GOT3 (cell line): ENCODE measurements at regions not wholly inside any gene's neighbourhood (a gene's known extent, or its start where the extent isn't known, plus 50 kb on each side); places are given as distances from the start of the nearest gene placed in this dataset.

Experiments
- DNase-seq: peaks from one replicate; lab custom pipeline; 2025; ENCODE audit warnings: mixed read lengths; lab: John Stamatoyannopoulos, UW

DNA sequence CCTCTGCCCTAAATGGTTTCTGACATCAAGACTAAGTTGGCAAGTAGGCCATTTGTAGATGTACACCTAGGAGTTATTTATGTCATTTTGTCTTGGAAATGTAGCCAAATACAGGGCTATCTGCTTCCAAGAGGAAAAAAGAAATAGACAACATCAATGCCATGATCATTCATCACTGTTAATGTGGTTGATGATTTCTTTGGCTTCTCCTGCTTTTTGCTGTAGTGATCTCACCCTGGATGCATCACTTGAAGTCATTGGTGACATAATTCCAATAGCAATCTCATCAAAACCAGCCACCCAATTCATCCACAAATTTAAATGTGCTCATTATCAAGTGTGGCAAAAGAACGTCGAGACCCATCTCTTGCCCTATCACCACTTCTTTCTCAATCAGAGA lies 222.6 kb upstream of the PPARGC1A start:
- no peak for DNase-seq

DNA sequence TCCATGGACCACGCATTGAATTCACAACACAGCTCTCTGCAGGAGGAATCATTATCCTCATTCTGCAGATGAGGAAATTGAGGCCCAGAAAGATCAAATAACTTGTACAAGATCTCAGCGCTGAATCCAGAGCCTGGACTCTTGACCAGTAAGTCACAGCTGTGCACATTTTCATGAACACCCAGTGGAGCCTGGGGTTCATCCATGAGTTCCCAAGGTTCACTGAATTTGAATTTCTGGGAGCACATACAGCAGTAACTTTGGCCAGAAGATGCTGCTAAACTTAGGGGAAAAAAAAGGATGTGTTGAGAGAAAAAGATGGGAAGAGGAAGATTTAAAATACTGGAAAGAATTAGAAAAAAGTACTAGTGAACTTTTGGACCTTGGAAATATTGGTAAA lies 218.7 kb upstream of the PPARGC1A start:
- DNase-seq, result no peak

DNA sequence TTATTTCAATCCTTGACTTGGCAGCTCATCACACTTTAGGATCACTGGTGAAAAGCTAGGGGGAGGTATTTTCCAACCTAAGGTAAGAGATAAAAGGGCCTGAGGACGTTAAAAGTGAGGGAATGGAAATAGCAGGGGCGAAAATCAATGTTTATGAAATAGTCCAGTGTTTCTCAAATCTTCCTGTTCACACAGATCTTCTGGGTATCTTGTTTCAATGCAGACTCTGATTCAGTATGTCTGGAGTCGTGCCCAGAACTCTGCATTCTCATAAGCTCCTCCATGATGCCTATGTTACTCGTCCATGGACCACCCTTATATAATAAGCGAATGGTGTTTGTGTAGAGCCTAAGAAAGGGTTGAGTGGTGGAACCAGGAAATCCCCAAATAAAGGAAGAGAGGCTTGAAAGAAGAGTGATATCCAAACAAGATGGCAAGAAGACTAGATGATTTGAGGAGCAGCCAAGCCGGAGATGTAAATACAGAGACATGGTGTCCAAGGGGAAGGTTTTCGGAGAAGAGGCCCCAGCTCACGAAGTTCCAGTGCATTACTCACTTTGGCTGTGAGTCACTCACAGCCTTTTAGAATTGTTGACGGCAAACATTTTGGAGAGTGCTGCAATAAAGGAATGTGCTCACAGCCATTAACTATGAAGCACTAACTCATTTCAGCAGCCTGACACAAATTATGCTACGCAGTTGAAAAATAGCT lies 215.6 kb upstream of the PPARGC1A start:
- DNase-seq, result peak; percentile 14

DNA sequence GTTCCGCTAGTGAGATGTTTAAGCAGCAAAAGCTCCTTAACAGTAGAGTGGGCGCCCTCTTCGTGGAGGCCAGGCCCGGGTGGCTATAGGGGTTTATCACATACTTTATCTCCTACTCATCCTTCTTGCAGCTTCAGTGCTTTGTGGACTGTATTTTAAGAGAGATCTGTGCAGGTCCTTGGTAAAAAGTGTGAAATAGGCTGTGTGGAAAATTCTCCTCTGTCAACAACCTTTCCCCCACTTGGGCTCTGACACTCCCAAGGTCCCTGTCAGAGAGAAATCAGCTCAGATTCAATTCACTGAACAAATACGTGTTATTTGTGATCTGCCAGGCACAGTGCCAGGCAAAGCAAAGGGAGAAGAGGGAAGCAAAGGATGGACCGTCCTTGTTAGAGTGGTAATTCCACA lies 214.3 kb upstream of the PPARGC1A start:
- DNase-seq, result no peak

DNA sequence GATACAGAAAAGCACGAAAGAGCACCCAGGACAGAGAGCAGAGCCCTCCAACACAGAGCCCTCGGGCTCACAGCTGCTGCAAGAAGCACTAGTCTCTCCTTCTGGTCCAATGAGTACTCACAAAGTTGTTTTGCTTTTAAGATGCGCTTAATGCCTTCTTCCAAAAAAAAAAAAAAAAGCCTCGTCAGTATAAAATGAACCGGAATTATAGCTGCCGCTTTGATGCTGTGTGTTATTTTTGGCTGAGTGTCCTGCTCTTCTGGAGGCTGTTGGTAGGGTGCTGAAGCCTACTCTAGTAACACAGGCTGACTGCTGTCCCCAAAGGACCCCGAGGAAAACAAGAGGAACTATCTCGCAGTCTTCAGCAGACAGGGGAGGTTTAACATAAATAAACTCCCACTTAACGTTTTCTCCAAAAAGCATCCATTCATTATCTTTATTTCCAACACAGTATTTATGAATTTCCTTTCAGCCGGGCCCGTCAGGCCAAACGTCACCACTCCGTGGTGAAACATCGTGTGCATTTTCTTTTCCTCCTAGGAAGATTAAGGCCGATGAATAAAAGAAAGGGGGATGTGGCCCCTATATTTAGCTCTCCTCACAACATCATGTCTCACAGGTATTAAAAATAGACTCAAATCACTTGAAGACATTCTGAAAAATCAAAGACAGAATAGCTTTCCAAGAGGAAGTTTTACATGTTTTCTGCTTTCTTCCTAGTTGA lies 213.7 kb upstream of the PPARGC1A start:
- DNase-seq, result no peak

DNA sequence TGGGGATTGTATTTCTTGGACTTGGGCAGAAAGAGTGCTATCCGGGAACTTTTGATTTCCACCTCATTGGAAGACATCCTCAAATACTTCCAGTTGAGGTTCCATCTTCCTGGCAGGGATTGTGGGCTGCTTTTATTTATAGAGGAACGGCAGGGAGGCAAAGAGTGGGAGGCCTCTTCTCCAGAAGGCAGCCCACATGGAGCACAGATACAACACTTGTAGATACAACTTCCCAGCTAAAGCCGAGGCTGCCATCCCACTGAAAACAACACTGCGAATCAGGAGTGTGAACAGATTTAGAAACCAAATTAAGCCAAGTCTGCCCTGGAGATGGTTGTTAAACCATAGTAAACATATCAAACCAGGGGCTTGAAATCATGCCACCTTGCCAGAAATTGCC lies 212.8 kb upstream of the PPARGC1A start:
- DNase-seq, result no peak

DNA sequence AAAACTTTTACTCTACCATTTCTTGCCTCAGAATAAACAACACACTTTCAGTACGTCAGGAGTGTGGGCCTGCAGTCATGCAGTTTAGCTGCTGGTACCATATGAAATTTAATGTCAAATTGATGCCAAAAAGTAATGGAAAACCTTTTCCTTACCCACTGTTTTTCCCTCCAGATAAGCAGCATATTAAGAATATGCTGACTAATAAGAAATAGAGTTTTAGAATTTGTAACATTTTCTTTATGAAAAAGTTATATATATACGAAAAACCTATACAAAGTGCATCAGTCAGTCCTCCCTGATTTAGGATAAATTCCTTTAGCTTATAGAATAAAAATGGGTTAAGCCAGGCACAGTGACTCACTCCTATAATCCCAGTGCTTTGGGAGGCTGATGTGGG lies 206.8 kb upstream of the PPARGC1A start:
- DNase-seq, result no peak

DNA sequence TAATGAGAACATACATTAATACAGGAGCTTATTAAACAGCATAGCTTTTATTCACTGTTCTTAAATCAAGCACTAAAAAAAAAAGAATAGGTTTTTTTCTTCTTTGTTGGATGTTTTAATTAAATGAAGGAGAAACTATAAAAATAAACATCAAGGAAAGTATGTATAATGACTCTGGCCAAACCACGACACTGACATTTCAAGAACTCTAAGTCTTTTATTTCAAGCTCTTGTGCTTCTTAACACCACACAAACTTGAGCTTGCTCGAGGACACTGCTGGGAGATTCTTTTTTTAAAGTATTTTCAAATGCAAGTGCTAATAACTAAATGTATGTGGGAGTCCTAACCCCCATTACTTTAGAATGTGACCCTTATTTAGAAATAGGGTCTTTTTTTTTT lies 204.9 kb upstream of the PPARGC1A start:
- DNase-seq, result no peak

DNA sequence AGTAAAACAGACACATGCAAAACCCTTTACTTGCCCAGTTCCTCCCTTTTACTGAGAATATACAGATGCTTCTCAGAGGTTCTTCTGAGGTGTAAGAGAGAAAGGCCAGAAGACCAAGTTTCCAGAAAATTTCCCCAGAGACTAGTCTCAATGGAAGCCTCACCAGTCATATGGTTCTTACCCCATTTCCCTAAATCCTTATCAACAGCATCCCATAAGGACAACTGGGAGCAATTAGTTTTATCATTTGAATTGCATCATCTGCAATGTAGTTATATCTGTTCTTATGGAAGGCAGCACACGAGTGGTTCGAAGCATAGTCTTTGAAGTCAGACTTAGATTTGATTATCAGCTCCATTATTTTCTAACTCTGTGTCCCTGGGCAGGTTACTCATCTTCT lies 203.6 kb upstream of the PPARGC1A start:
- no peak for DNase-seq

DNA sequence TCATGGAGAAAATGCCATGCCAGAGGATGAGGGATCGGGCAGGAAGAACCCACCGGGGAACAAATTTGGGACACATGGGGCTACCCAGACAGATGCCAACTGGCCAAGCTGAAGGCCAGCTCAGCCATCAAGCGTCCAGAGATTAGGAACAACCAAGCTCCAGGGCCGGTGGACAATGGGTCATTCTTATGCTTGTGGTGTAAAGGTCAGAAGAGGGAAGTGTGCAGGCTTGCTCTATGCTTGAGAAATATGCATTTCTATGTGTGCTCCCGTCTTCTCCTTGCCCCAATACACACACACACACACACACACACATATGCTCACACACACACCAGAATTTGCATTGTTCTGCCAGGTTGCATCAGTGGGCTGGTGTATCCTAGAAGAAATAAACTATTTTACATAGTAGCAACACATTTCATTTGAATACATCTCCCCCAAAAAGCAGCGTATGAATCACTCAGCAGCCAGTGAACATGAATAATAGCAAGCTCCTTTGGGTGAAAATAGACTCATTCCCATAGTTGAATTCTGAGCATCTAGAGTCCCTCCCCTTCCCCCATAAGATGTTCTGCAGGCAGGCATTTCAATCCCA lies 201.9 kb upstream of the PPARGC1A start:
- no peak for DNase-seq

DNA sequence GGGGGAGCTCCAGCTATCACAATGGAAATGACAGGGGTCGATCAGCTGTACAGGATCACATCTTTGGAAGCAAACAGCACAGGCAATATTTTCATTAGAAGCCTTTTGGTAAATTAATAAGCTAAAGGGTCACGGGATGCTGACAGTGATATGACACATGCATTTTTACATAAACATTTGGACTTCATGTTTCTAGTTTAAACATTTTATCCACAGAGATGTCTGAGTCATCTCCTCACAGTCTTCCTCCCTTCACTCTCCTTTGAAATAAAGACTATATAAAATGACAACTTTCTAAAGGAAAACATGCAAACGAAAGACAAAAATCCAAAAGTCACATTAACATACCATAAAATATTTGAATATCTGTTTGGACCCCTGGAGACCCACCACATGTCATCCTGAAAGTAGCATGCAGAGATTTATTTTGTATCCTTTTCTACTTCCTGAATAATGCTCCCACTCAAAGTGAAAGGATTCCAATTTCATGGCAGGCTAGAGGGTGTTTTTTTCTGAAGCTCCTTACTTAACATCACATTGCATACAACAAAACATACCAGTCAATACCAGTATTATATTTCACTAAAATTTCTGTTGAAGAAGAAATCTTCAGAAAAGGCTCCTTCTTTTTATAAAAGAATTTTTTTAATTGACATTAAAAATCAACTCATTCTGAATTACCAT lies 200.1 kb upstream of the PPARGC1A start:
- DNase-seq, result no peak

DNA sequence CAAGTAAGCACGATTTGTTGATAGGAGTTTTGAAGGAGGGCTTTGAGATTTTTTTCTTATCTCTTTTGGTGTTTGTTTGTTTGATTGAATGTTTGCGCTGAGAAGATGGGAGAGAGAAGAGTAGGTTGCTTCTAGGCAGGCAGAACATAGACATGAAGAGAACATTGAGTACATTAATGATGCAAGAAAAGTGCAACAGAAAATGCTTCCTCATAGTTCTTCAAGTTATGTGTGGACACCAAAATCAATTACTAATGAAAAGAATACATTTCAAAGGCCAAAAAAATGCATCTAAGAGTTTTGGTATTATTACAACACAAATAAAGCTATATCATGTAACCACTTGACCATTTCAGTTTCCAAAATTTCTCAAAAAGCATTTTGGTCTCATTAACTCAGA lies 191.0 kb upstream of the PPARGC1A start:
- DNase-seq, result no peak

DNA sequence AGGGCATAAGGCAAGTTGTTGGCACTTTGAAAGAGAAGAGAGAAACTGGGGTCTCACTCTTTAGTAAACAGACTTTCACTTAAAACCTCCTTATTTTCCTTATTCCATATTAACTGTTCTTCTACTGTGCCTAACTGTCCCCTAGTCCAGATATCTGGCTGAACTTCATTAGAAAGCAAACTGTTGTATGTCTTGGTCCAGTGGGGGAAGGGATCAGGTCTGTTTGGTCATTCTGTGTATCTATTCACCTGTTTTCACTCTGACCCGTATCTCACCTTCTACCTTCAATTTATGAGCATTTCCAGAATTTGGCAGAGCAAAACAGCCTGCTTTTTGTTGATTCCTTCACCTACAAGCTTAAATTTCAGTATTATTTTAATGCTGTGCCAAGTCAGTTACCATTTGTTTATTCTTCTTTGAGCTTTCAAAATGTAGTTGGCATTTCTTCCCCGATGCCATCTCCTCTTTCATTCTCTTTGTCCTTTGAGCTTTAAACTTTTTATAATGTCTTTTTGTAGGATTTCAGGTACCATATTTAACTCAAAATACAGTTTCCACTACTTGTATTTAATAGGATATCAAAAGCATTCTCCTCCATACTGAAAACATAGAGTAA lies 188.6 kb upstream of the PPARGC1A start:
- no peak for DNase-seq

DNA sequence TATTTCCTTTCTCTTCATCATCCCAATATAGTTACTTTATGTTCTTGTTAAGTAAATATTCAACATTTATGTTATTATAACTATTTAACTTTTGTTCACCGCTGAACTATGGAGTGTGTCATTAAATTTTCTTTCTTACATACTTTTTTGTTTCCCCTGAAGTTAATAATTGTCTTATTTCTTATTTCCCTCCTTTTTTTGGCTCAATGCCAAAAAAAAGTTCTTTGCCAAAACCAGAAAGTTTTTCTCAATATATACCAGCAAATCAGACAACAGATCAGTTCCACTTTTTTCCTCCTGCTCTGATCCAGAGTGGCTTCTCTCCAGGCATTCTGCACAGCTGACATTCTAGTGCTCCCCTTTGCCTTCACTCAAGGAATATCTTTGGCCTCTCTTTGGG lies 187.0 kb upstream of the PPARGC1A start:
- DNase-seq, result no peak

DNA sequence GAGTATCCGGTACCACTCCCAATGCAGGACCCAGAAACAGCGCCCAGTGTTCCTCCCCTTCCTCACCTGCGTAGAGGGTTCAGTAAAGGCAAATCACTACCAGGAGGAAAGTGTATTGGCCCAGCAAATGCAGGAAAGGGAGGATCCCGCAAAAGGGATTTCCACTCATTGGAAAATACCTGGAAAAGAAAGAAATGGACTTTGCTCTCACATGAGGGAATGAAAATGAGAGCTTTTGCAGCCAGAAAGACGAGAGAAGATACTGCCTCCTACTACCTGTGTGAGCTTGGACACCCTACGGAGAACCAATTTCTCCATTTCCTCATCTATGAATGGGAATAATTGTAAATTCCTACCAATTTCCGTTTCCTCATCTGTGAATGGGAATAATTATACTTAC lies 184.1 kb upstream of the PPARGC1A start:
- DNase-seq, result no peak

DNA sequence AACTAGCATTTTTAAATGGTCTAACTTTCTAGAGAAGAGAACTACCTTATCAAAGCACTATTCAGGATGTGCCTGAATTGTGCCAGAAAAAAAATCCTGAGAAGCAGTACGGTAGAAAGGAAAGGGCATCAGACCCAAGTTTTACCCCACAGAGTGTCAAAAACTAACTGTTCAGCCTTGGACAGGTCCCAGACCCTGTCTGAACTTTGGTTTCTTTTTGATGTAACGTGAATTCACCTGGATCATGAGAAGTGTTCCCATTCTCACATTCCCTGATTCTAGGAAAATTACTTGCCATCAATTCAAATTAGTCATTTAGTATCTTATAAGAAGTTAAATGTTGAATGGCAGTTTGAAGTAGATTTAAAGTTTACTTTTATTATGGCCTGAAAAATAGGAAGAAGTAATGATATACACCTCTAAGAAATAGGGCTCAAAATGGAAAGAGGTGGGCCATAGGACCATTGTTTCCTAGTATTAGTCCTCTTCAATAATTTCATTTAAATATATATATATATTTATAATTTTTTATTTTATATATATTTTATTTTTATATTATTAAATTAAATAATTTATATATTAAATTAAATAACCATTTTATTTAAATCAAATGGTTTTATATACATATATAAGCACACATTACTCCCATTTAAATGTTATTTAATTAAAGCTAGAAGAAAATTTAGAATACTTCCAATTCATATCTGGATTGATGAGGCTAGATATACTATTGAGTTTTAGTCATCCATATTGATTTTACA lies 181.9 kb upstream of the PPARGC1A start:
- DNase-seq, result no peak

DNA sequence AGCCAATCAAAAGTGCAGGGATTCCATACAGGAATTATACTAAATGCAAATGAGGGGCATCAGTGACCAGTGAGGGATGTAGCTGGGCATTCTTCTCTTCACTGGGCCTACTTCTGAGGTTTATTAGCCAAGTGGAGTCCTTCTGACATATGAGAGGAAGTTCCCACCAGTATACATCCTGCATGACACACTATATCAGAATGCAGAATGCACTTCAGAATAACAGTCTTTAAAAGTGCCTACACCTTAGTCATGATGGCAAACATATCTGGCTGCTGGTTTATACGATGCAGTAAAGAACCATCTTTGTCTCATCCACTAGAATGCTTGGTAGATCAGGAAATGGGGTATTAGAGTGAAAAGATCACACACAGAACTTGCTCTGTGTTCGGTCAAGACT lies 180.3 kb upstream of the PPARGC1A start:
- DNase-seq, result no peak

DNA sequence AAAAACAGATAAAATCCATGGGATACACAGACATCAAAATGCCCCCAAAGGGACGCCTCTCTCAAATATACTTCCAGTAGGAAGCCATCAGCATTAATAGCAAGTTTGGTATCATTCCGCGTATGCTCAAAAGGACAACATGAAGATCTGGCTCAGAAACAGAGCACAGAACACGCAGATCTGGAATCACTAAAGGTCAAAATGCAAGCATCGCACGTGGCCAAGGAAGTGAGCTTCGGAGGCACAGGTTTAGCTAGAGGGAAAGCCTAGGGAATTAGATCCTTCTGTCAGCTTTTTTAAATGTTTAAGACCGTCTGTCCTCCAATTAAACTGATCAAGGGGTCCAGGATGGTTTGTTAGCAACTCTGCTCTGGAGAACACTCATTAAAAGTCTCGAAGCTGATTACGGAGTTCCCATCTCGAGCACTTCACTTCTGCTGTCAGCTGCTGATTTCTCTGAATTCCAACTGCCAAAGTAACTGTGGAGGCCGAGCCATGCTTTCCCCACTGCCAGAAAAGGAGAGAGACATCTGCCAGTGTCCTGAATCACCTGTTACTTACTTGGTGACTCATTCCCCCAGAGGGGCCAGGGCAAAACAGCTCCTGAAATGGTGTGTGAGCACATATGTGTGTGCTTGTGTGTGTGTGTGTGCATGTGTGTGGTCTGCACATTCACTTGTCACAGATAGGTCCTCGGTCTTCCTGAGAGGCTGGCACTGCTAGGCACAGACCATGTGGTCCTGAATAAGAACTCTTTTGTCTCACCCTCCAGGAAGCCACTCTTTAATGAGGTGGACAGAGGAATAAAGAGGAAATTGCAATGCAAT lies 177.7 kb upstream of the PPARGC1A start:
- DNase-seq, result no peak

DNA sequence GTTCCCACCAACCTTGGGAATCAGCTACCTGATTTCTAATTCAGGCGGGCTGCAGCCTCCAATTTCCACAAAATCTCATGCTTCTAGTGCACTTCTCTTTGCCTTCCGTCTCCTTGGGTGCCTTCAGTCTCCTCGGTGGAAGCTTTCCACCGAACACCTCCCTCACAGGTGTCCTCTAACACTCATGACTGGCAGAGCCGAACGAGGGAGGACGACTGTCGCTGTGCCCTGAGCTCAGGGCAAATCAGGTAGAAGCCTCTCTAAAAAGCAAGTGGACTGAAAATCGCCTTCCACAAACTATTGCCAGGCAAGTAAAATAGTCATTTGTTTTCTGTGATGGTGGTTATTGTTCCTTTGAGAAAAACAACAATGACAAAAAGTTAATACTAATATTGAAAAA lies 176.1 kb upstream of the PPARGC1A start:
- DNase-seq, result no peak

DNA sequence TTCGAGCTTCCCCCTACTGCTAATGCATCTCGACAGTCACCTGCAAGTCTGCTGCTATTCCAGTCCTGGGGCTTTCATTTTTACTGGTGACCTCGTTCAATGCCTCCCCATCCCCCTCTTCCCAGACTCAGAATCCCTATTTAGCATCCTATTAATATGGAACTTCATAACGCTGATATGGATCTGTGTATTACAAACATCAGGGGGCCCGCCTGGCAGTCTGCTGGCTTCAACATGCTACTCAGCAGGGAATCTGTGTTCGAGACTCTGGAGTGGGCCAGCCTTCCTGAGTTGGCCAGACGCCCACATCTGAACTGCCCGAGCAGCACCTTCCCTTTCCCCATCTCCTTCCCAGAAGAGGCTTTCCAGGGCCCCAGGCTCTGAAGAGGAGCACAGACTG lies 173.9 kb upstream of the PPARGC1A start:
- no peak for DNase-seq

DNA sequence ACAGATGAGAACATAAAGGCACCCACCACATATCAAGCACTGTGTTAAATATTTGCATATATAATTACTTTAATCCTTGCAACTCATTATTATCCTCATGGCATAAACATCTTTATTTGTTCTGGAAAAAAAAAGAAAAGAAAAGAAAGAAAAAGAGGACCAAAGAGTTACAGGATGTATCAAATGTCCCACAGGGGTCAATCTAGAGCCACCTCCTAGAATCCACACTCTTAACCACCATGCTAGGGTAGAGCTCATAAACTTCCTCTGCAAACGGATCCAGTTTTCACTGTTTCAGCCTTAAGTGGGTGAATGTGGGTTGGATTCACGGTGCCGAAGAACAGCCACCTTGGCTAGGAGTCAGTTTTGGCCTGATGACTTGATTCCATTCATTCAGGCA lies 171.1 kb upstream of the PPARGC1A start:
- DNase-seq, result no peak
